Activated CD4-positive, CD25-positive, alpha-beta regulatory T cell treated with anti-CD3 and anti-CD28 coated beads, Interleukin-2, amount 50 U/mL, for 72 hours (primary cell): ENCODE measurements at regions not wholly inside any gene's neighbourhood (a gene's known extent, or its start where the extent isn't known, plus 50 kb on each side); places are given as distances from the start of the nearest gene placed in this dataset.

Experiments used
- DNase-seq: peaks from one replicate; pipeline ENCODE4 v3.0.0; 2021

DNA sequence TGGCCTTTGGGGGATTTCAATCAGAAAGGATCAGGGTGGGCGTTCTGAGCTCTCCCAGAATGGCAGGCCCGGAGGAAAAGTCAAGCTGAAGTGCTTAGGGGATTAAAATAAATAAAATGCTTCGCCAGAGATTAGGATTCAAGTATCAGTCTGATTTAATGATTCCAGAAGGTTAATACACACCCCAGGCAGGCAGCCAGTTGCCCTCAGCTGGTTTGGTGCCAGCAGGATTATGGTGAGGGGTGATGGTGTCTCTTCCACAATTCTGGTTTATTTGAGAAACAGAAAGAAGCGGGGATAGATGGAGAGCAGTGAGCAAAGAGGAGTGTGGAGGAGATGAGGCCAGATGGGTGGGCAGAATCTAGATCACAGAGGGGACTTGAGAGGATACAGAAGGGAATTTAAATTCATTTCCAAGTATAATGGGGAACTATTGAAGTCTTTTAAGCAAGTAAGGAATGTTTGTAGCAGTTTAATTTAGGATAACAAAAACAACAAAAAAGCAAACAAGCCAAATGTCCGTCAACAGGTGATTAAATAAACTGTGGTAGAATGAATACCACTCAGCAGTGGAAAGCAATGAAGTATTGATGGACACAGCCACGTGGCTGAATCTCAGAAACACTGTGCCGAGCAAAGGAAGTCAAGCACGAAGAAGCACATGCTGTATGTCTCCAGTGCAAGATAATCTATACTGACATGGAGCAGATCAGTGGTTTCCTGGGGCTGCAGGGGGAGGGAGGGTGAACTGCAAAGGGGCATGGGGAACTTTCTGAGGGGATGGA lies 297.7 kb downstream of the MSX2 start:
- DNase-seq = no peak

DNA sequence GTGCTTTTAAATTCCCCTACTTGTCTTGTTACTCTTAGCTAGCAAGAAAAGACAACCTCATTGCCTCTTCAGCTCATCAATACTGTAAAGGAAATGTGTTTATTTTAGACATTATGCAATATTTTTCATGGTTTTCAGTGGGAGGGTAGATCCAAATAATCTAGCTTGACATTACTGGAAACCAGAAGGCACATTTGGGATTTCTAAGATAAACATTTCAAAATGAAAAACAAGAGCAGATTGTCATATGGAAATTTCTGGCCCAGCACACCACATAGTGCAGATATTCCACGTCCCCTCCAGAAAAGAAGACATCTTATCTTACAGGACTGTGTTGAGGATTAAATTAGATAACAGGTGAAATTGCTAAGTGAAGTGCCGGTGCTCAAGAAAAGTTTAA lies 296.9 kb downstream of the MSX2 start:
- no peak for DNase-seq

DNA sequence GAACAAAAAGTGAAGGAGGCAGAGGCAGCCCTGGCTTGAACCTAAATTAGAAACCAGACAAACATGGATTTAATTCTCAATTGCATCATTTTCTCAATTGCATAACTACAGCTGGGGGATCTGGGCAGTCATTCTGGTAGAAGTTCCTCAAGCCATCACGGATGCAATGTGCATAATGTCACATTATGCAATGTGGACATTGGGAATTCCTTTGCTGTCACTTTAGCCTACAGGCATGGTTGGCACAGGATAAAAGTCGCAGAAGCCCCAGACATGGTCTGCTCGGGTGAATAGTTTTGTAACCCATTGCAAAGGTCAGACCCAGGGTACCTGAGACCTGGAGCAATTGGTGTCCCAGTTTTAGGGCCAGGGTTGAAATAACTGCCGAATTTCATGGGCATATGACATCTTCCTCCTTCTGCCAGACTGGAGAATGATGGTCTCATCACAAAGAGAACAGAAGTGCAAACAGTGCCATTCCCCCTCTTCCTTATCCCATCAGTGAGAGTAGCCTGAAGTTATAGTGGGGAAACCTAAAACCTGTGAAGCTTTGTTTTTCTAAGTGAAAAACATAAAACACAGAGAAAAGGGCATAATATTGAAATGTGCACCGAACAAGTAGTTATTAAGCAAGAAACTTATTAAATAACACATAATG lies 290.8 kb downstream of the MSX2 start:
- no peak for DNase-seq

DNA sequence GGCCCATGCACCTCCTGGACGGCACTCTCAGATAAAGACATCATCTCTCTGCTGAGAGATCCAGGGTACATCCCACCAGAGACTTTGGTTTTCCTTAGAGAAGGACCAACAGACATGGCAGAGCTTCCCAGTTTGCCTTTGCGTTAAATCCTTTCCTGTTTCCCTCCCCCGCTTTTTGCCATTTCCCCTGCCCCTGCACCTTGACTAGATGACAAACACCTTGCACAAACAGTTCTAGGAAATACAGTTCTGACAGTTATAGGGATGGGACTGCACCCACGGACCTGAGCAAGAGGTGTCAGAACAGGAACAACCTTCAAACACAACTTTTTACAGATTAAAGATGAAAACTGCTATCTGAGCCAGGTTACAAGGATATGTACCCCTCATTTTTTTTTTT lies 288.9 kb downstream of the MSX2 start:
- DNase-seq = no peak

DNA sequence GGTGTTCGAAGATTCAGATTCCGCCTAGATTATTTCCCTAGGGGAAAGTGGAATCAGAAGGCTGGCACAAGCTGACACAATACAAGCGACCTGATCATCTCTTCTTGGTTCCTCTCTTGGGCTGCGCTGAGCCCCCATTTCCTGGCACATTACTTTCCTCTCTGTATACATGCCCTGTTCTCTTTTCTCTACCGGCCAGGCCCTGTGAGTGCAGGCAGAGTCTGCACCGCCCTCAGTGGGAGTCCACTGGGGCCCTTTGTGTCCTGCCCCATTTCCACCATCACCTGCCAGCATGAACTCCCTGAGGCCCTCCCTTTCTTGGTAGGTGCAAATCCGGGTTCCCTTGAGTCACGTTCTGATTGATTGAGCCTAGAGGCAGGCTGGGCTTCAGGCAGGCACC lies 287.9 kb downstream of the MSX2 start:
- no peak for DNase-seq

DNA sequence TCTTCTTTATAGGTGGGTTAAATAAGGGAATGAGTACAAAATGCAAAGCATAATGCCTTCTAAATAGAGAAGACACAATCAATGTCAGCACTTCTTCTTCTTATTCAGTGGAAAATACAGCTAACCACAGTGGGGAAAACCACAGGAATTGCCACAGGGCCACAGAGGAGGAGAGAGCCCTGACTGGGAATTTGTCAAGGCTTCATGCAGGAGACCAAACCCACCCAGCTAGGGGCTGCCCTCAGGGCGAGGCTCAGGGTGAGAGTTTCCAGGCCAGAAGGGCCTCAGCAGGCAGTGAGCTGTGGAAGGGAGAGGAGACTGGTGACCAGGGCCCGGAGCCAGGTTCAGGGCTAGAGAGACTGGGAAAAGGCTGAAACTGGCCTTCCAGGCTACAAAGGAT lies 279.1 kb downstream of the MSX2 start:
- no peak for DNase-seq

DNA sequence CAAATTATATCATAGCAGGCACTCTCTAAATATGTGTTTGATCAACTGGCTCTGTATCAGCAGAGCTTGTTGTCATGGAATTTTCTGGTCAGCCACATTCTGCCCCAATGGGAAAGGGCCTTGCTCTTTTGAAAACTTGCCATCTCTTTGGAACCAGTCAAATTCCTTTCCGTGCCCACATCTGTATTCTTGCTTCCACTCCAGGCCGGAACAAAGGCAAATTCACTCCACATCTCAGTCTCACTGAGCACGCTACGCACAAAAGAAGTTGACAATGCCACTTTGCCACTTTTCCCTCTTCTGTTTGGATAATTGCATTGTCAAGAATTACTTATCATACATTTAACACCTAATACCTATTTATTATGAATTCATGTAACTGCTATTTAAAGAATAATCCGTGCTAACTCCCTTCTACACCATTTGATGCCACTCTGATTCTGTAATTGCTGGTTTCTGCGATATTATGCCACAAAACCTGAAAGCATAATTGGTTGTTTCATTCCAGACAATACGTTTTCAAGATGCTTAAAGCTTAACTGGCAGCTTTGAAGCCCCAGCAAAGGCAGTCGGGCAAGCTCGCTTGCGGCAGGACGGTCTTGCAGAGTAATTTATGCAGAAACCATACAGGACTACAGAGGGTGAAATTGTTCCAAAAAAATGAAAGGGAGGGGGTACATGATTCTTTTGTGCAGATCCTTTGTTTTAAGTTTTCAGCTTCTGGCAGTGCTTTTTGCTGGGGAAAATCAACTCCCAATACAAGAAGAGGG lies 277.7 kb downstream of the MSX2 start:
- DNase-seq = no peak

DNA sequence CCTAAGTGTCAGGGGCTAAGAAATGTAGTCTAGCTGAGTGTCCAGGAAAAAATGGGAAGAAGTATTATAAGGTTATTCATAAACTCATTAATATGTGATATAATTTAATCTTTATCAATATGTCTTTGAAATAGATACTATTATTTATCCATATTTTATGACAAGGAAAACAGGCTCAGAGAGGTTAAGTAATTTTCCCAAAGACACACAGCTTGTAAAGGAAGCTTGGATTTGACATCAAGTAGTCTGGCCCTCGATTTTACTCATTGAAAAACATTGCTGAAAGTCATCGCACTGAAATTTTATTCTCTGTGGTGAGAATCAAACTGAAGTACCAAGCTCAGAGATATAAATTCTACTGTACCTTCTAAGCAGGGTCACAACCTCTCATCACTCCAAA lies 276.9 kb downstream of the MSX2 start:
- no peak for DNase-seq

DNA sequence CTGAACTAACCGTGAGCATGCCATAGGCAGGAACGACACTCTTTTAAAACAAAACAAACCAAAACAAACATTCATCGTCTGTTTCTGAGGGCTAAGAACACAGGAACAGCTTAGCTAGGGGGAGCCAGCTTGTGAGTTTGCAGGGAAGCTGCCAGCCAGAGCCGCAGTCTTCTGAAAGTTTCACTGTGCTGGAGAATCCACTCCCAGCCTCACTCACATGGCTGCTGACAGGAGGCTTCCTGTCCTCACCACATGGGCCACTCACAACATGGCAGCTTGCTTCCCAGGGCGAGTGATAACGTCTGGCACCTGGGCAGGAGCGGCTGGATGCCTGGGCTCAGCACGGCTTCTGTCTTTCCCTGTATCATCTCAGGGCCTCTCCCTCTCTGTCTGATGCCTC lies 275.2 kb downstream of the MSX2 start:
- DNase-seq = no peak

DNA sequence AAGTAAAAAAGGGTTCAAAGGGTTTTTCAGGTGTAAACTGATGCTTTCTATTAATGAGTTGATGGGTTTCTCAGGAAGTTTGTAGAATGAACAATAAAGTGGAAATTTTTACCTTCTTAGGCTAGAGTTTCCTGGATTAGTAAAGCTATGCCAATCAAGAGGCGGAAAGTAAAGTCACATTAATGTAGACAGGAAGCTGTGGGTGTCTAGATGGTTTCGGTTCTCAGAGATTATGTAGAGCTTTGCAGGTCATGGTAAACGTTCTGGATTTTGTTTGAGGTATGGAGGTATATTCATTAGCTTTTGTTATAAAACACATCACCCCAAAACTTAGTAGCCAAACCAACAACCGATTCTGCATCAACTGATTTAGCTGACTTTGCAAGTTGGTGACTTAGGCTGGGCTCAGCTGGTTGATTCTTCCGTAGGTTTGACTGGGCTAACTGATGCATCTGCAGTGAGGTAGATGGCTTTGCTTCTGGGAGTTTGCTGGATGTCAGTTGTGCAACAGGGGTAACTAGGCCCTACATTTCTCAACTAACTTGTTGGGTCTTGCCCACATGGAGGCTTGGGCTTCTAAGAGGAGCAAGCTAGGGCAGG lies 273.8 kb downstream of the MSX2 start:
- DNase-seq = no peak

DNA sequence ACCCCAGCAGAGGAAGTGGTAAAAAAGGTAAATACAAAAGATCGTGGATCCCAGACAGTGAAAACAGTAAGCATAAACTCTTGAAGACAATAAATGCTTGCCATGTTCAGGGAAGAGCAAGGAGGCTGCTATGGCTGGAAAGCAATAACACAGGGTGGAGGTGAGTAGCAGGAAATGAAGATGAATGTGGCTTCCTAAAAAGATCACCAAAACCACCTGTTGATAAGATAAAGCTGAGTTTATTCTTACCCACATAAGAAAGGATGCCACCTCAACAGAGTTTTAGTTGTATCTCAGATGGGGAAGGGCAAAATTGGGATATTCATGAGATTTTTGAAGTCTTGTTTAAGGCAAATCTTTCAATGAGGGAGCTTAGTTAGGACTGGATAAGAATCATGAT lies 273.3 kb downstream of the MSX2 start:
- no peak for DNase-seq

DNA sequence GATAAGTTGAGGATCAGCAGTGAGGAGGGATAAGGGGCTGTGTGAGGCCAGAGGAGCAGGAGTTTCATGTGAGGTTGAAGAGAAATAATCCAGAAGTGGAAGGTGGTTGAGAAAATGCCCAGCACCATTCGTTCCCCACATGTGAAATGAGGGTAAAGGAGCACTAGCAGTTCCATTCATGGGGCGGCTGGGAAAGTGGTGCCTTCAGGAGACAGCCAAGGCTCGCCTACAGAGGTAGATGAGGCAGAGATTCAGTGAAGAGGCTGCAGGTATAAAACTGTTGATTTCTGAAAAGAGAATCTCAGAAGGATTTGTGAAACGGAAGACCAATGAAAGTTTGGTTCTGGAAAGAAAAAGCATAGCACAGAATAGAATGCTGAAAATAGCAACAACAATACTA lies 272.6 kb downstream of the MSX2 start:
- DNase-seq = no peak

DNA sequence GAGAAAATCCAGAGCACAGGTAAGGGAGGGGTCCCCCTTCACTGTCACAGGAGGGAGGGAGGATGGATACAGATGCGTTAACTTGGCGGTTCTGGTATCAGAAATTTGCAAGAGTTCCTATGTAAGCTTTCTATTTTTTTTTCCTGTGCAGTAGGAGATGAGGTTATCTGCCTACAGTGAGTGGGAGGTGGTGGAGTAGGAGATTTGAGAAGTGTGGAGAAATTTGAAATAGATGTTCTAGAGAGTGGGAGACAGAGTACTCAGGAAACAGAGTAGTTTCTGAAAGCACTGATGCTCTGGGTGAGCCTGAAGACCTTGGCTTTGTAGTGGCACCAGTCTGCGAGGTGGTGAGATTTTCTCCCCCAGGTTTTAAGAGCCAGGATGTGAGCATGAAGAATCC lies 271.4 kb downstream of the MSX2 start:
- no peak for DNase-seq

DNA sequence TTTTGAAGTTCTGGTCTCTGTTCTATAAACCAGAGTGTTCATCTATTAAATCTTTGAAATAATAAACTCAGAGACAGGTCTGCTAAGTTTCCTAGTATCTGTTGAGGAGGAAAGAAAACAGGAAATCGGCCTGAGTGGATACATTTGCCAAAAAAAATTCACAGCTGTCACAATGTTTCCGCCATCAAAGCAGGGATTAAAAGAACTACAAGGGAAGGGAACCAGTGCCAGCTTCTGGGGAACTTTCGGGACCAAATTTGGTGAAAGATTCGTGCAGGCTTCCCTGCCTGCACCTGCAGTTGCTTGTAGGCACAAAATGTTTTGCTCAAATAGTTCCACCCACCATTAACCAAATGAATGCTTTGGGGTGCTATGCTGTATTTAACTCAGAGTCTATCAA lies 267.5 kb downstream of the MSX2 start:
- DNase-seq = no peak

DNA sequence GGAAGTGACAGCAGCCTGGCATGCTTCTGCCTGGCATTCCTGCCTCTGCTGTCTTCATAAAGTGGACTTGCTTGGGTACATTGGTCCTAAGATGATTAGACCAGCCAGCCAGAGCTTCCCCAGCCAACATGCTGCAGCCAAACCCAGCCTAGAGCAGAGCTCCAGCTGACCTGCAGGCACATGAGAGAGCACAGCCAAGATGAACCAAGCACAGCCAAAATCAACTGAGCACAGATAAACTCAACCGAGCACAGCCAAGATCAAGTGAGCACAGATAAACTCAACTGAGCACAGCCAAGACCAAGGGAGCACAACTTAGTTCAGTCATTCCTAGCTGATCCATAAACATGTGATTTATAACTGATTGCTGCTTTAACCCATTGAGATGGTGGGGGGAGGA lies 266.5 kb downstream of the MSX2 start:
- no peak for DNase-seq

DNA sequence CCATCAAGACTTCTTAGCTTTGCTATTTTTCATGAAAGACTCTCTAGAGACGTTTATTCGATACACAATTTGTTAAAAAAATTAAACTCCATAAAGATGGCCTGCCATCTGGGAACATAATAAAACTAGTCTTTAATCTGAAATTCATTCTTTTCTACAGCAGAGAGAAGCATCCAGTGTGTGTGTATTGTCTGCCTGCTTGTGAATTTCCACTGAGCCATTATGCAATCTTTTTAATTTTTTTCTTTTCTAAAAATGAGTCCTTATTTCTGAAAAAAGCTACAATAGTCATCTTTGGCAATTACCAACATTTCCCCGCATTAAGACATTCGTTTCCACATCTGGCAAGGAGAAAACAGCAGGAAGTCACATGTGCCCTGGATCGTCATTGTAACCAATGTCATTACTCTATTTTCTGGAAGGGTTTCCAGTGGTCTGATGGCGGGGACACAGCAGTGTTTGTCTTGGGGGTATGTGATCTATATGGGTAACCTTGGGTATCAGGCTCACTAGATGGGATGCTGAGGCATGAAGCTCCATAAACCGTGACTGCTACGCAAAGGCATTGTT lies 263.1 kb downstream of the MSX2 start:
- no peak for DNase-seq

DNA sequence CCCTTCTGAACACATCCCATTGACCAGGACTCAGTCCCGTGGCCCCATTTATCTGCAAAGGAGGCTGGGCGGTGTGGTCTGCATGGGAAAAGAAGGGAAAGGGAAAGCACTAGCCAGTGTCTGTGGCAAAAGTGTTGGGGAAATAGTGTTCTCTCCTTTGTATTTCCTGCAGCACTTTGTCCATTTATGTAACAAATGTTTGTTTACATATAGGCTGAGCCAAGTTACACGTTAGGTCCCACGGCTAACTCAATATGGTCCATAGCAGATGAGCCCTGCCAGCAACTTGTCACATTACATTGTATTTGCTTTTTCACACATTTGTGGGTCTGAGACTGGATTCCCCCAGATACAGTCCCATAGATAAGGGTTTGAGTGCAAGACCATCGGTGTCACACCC lies 260.5 kb downstream of the MSX2 start:
- DNase-seq = no peak

DNA sequence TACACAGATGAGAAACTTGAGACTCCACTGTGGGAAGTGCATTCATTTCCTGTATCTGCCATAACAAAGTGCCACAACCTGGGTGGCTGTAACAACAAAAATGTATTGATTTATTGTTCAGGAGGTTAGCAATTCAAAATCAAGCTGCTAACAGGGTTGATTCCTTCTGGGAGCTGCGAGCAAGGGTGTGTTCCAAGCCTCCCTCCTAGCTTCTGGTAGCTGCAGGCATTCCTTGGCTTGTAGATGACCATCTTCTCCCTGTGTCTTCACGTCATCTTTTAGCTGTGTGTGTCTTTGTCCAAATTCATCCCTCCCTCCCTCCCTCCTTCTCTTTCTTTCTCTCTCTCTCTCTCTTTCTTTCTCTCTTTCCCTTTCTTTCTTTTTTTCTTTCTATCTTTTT lies 258.1 kb downstream of the MSX2 start:
- no peak for DNase-seq

DNA sequence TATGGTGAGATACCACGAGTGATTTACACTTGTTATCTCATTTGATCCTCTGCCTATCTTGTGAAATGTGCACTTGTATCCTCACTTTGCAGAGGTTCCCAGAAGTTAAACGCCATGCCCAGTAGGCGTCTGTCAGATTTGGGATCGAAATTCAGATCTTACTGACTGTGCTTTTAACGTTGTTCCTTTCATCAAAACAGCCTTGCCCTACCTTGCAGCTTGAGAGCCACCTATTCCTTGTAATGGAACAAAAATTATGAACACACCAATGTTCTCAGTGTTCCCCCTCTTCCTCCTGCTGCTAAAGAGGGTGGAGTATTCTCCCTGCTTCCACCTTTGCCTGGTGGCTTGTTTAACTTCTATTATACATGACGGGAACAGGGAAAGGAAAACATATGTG lies 257.0 kb downstream of the MSX2 start:
- DNase-seq = no peak

DNA sequence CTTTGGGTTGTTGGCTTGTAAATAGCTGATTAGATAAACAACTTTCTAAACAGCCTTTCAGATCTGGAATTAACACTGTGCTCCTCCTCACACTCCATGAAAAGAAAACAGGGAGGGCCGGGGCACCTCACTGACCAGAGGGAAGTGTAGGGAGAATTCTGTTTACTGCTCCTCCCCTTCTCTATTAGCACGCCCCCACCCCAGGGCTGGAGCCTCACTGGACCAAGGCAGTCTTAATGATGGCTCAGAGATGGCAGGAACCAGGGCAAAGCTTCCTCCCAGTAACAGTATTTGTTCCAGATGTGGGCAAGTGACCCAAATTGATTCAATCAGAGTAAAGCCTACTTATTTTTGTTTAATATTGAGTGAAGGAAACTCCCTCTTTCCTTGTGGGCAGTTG lies 256.6 kb downstream of the MSX2 start:
- no peak for DNase-seq

DNA sequence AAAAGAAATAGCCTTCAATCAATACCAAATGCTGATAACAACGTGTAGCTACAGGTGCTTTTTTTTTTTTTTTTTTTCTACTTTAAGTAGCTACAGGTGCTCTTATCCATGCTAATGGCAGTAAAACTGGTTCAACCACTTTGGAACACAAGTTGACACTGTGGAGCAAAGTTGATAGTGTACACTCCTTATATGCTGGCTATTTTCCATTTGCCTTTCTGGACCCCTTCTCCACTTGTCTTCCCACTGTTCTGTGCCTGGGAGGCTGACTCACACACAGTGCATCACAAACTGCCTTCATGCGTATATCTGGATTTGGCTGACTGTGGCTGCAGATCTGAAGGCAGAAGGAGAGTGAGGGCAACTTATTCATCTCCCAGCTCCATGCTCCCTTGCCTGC lies 247.9 kb downstream of the MSX2 start:
- no peak for DNase-seq

DNA sequence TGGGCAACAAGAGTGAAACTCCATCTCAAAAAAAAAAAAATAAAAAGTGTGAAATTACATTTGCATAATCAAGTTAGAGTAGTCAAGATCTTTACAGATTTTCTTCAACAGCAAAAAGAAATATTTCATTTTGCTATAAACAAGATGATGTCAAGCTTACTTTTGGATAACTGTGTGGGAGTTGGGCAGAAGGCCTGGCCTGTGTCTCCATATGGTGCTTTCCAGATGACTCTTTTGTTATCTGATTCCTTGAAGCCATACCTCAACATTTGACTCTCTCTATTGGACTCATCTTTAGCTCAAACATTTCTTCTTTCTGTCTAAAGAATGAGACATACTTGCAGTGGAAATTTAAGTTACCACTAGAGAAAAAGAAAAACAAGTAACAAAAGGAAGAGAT lies 246.8 kb downstream of the MSX2 start:
- DNase-seq = no peak

DNA sequence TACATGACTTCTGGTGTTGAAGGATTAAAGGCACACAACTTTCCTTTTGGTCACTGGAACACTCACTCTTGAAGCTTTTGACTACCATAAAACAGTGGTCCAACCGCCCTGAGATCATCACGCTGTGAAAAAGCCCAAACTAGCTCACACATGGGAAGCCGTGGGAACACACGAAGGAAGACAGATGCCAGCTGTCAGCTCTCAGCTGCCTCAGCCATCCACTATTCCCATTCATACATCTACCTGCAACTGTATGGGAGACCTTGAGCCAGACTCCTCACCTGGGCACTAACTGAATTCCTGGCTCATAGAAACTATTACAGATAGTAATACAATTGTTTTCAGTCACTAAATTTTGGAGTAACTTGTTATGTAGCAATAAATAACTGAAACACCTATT lies 246.1 kb downstream of the MSX2 start:
- no peak for DNase-seq
